K562 (cell line): ENCODE measurements at regions not wholly inside any gene's neighbourhood (a gene's known extent, or its start where the extent isn't known, plus 50 kb on each side); places are given as distances from the start of the nearest gene placed in this dataset.

Experiments
- CREBBP ChIP-seq: IDR thresholded peaks from one replicate; pipeline ENCODE4 v1.6.1; 2012; ENCODE audit warnings: low read depth, mild to moderate bottlenecking, control low read depth, inconsistent platforms, low read length
- FIP1L1 ChIP-seq: fragments of 200-400 bp; formaldehyde crosslinking; IDR thresholded peaks from 2 replicates; pipeline ENCODE4 v1.6.1; 2018; ENCODE audit warnings: mild to moderate bottlenecking, low read depth, low read length; ENCODE audit not compliant: poor library complexity, severe bottlenecking
- HNRNPL ChIP-seq: fragments of 200-400 bp; formaldehyde crosslinking; IDR thresholded peaks from 2 replicates; pipeline ENCODE4 v1.6.1; 2017; ENCODE audit warnings: low read depth, mild to moderate bottlenecking, low read length
- MCM7 ChIP-seq, 2 experiments: fragments of 450-650 bp; IDR thresholded peaks; 2 replicates each; pipeline ENCODE4 v1.6.1; 2016 to 2018
- NR4A1 ChIP-seq, 2 experiments: fragments of 250-450 bp in 1 of 2; fragments of 450-650 bp in 1 of 2; sonication (Bioruptor Pico) in 1 of 2; IDR thresholded peaks; 2 replicates each; pipeline versions ENCODE4 v1.4.0 to v1.6.1; 2016 to 2020; ENCODE audit warnings: mild to moderate bottlenecking in 2 of 2, missing compliant biosample characterization in 1 of 2, missing genetic modification characterization in 1 of 2, moderate library complexity in 1 of 2
- POLR2AphosphoS5 ChIP-seq: IDR thresholded peaks from 2 replicates; pipeline ENCODE4 v1.6.1; 2011; ENCODE audit warnings: mild to moderate bottlenecking, low read depth, low read length, moderate library complexity; ENCODE audit not compliant: control insufficient read depth, insufficient read depth
- PRMT5 ChIP-seq: sonication (generic); formaldehyde crosslinking; IDR thresholded peaks from 2 replicates; pipeline ENCODE4 v1.5.0; 2020; ENCODE audit warnings: missing genetic modification reagents
- SMARCB1 ChIP-seq: IDR thresholded peaks from 2 replicates; pipeline ENCODE4 v1.6.1; 2011; ENCODE audit warnings: improper control_type of control experiment, low read depth; ENCODE audit not compliant: insufficient read length
- STAT5B ChIP-seq: fragments of 250-450 bp; sonication (Bioruptor Pico); IDR thresholded peaks from 2 replicates; pipeline ENCODE4 v1.8.0; 2021; ENCODE audit warnings: mild to moderate bottlenecking, inconsistent platforms
- ZBTB7A ChIP-seq: IDR thresholded peaks from 2 replicates; pipeline ENCODE4 v1.6.1; 2011; ENCODE audit warnings: low read depth, mild to moderate bottlenecking, low read length, moderate library complexity, borderline replicate concordance; ENCODE audit not compliant: control insufficient read depth
- ZNF124 ChIP-seq: sonication (generic); formaldehyde crosslinking; IDR thresholded peaks from 2 replicates; pipeline ENCODE4 v1.8.1; 2022; ENCODE audit warnings: missing genetic modification reagents
- ZNF146 ChIP-seq: IDR thresholded peaks from one replicate; pipeline ENCODE4 v1.6.1; 2018; ENCODE audit warnings: missing compliant biosample characterization; ENCODE audit not compliant: unreplicated experiment
- TF ChIP-seq, protein P1 (sequence below): sonication (generic); formaldehyde crosslinking; IDR thresholded peaks from 2 replicates; pipeline ENCODE4 v1.8.0; 2022; ENCODE audit warnings: mild to moderate bottlenecking, missing genetic modification reagents
- TF ChIP-seq, protein P2 (sequence below): fragments of 250-450 bp; sonication (Bioruptor Pico); IDR thresholded peaks from 2 replicates; pipeline ENCODE4 v1.8.0; 2021; ENCODE audit warnings: moderate library complexity, mild to moderate bottlenecking, inconsistent platforms

- TF ChIP-seq, protein P1, sequence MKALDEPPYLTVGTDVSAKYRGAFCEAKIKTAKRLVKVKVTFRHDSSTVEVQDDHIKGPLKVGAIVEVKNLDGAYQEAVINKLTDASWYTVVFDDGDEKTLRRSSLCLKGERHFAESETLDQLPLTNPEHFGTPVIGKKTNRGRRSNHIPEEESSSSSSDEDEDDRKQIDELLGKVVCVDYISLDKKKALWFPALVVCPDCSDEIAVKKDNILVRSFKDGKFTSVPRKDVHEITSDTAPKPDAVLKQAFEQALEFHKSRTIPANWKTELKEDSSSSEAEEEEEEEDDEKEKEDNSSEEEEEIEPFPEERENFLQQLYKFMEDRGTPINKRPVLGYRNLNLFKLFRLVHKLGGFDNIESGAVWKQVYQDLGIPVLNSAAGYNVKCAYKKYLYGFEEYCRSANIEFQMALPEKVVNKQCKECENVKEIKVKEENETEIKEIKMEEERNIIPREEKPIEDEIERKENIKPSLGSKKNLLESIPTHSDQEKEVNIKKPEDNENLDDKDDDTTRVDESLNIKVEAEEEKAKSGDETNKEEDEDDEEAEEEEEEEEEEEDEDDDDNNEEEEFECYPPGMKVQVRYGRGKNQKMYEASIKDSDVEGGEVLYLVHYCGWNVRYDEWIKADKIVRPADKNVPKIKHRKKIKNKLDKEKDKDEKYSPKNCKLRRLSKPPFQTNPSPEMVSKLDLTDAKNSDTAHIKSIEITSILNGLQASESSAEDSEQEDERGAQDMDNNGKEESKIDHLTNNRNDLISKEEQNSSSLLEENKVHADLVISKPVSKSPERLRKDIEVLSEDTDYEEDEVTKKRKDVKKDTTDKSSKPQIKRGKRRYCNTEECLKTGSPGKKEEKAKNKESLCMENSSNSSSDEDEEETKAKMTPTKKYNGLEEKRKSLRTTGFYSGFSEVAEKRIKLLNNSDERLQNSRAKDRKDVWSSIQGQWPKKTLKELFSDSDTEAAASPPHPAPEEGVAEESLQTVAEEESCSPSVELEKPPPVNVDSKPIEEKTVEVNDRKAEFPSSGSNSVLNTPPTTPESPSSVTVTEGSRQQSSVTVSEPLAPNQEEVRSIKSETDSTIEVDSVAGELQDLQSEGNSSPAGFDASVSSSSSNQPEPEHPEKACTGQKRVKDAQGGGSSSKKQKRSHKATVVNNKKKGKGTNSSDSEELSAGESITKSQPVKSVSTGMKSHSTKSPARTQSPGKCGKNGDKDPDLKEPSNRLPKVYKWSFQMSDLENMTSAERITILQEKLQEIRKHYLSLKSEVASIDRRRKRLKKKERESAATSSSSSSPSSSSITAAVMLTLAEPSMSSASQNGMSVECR (CRISPR knock-in tag): no peak
- no peak for TF ChIP-seq PRMT5 (CRISPR knock-in tag)
- TF ChIP-seq NR4A1 (CRISPR knock-in tag; IDR thresholded peaks at IDR 0.05): no peak
- no peak for TF ChIP-seq NR4A1 (tag; IDR thresholded peaks at IDR 0.05)
- no peak for TF ChIP-seq FIP1L1
- no peak for TF ChIP-seq POLR2AphosphoS5
- no peak for TF ChIP-seq MCM7 (IDR thresholded peaks at IDR 0.05)
- TF ChIP-seq, protein P2, sequence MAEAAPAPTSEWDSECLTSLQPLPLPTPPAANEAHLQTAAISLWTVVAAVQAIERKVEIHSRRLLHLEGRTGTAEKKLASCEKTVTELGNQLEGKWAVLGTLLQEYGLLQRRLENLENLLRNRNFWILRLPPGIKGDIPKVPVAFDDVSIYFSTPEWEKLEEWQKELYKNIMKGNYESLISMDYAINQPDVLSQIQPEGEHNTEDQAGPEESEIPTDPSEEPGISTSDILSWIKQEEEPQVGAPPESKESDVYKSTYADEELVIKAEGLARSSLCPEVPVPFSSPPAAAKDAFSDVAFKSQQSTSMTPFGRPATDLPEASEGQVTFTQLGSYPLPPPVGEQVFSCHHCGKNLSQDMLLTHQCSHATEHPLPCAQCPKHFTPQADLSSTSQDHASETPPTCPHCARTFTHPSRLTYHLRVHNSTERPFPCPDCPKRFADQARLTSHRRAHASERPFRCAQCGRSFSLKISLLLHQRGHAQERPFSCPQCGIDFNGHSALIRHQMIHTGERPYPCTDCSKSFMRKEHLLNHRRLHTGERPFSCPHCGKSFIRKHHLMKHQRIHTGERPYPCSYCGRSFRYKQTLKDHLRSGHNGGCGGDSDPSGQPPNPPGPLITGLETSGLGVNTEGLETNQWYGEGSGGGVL: no peak
- no peak for TF ChIP-seq HNRNPL
- no peak for TF ChIP-seq ZNF124
- TF ChIP-seq STAT5B: no peak
- no peak for TF ChIP-seq SMARCB1
- TF ChIP-seq ZNF146: no peak
- TF ChIP-seq CREBBP: no peak
- TF ChIP-seq ZBTB7A: no peak
Measured at GRCh38 chr5:57761513-57761912, 278.9 kb upstream of the ACTBL2 start (continued).
